Stimulated activated CD8-positive, alpha-beta memory T cell treated with anti-CD3 and anti-CD28 coated beads, Interleukin-15, amount 100 ng/mL, for 24 hours (primary cell): ENCODE measurements at regions not wholly inside any gene's neighbourhood (a gene's known extent, or its start where the extent isn't known, plus 50 kb on each side); places are given as distances from the start of the nearest gene placed in this dataset.
"Not testable (repeated sequence)": the region's sequence is repeated elsewhere in the genome, so short reads cannot be mapped to it uniquely, and the experiment has no call there.

Source experiments
- DNase-seq: peaks from one replicate; pipeline ENCODE4 v3.0.0-alpha.2; 2020; ENCODE audit warnings: low read depth

- no peak for DNase-seq
These were observed 83.9 kb upstream of the SLC39A10 start for GRCh38 chr2:195572895-195573683.

DNA sequence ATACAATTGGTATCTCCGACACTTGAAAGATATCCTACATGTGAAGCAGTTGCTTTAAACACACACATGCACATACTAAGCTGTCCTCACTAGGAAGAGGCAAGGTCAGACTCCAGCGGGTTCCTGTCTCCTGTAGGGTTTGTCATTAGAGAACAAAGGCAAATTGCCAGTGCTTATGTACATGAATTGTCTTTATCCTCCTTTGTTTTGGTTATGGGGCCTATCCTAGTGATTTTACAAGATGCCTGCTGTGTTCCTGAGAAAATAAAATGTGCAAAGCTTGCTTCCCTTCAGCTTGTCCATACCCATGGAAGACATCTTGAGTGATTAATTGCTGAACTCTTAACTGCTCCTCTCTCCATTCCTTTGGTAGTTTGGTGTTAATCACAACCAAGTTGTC lies 86.7 kb upstream of the SLC39A10 start:
- no peak for DNase-seq

DNA sequence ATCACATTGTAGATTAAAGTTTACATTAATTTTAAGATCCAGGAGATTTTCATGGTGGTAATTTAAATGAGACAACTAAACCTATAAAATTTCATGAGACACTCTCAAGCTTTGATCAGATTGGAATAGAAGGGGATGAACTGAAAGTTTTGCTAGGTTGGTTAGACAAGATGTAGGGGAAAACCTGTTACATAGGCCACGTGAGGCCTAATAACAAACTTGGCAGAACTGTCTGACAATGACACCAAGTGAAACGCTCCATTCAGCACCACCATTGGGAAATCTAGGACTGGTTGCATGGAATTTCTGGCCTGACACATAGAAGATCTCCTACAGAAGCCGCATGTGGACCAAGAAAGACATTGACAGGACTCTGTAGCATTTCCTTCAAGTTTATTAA lies 87.8 kb upstream of the SLC39A10 start:
- DNase-seq: no peak

GRCh38 chr2:195564625-195565135 lies 92.3 kb upstream of the SLC39A10 start:
- not testable (repeated sequence) for DNase-seq

DNA sequence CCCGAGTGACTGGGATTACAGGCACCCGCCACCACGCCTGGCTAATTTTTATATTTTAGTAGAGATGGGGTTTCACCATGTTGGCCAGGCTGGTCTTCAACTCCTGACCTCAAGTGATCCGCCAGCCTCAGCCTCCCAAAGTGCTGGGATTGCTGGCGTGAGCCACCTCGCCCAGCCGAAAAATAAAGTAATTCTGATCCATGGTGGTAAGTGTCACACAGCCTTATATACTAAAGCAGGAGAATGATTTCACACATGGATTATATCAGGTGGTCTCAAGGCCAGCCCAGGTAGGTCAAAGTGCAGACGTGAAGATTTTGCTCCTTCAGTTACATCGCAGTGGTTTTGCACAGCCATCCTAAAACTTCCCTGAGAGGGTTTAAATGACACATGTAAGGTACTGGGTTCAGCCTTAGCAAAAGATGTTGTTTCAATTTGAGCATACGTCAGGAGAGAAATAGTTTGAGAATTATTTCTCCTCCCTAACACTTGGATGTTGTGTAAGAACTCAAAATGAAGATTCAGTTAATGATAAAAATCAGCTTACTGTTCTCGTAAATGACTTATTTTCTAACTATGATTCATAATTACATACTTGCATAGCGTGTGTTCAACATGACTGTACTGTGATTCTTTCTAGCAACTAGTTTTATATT lies 93.0 kb upstream of the SLC39A10 start:
- no peak for DNase-seq

DNA sequence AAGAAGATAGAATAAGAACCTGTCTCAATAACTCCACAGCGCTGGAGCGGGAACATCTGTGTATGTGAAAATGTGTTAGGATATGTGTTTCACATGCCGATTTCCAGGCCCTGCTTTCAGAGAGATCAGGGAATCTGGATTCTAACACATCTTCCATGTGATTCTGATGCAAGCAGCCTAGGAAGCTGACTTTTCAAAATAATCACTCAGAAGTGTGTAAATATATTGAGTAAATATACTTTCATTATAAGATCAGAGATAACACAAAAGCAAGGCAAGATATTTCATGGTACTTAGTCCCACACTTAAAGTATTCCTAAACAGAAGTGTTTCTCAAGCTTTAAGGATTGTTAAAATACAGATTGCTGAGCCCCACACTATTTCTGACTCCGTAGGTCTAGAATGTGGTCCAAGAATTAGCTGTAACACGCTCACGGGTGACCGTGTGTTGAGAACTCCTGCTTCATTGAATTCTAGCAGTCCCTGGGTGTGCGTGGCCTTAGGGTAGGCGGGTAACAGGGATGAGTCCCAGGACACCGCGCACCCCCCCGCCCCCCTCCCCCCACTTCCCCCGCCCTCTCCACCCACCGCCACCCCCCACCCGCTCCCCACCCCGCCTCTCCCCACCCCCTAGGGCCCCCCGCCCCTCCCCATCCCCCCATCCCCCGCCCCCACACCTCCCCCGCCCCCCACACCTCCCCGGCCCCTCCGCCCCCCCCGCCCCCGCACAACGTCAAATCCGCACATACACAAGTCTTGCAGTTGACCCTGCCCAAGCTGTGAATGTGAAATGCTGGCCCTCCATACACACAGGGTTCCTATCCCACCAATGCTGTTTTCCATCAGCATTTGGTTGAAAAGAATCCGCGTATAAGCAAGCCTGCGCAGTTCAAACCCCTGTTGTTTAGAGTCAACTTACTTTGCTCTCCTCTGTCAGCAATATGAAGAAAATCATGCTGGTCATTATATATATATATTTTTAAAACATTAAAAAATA lies 94.2 kb upstream of the SLC39A10 start:
- DNase-seq: no peak

DNA sequence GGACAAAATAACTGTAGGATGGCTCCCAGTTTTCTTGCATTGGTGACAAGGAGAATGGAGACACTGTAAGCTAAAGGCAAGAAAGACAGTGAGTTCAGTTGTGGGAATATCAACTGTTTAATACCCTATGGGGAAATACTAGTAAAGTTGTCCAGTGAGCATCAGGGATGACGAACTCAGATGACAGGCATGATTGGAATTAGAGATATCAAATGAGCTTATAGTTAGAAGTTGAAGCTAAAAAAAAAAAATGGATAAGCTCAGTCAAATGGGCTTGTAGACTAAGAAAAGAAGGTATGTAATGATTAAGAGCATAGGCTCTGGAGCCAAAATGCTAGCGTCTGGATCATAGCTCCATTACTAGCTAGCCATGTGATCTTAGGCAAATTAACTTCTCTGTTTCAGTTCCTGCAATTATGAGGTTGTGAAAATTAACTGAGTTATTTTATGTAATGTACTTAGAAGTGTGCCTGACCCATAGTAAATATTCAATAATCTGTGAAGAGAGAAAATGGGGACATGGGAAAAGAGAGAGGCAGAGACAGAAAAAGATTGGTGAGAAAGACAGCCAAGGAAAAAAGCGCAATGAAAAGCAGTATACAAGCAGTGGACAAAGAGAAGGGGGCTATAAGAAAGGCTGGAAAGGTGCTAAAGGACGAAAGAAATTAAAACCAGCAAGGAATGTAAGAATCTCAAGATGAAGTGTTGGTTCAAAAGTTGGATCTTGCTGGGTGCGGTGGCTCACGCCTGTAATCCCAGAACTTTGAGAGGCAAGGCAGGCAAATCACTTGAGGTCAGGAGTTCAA lies 95.7 kb upstream of the SLC39A10 start:
- DNase-seq: no peak

DNA sequence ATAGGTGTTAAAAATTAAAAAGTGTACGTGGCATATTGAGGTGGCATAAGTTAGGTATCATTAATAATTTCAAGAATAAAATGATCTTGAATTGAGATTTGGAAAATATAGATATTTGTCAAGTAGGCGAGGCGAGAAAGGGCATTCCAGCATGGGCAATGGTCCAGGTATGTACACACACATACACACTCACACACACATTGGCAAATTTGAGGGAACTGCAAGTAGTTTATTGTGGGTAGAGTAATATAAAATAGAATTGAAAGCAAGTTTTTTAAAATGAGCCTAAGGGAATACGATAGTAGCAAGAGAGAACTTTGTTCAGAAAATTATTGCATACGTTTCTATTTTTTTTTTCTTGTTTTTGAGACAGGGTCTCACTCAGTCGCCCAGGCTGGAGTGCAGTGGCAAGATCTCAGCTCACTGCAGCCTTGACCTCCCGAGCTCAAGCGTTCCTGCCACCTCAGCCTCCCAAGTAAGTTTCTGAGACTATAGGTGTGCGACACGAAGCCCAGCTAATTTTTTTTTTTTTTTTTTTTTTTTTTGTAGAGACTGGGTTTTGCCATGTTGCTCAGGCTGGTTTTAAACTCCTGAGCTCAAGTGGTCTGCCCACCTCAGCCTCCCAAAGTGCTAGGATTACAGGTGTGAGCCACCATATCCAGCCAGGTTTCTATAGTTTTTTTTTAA lies 96.7 kb upstream of the SLC39A10 start:
- no peak for DNase-seq

DNA sequence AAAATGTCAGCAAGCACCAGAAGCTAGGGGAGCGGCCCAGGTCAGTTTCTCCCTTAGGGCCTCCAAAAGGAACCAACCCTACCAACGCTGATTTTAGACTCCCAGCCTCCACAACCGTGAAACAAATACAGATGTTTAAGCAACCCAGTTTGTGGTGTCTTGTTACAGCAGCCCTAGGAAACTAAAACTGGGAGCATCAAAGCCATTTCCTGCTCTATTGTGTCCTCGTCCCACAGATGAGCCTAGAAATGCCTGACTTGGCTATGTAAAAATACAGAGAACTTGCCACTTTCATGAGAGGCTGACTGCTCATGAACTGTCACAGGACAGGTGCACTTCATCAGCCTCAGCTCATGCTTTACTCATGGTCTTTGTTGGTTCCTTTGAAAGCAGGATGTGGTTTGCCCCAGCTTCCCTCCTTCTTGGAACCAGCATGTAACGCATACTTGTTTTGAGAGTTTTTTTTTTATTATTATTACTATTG lies 97.6 kb upstream of the SLC39A10 start:
- DNase-seq: no peak

DNA sequence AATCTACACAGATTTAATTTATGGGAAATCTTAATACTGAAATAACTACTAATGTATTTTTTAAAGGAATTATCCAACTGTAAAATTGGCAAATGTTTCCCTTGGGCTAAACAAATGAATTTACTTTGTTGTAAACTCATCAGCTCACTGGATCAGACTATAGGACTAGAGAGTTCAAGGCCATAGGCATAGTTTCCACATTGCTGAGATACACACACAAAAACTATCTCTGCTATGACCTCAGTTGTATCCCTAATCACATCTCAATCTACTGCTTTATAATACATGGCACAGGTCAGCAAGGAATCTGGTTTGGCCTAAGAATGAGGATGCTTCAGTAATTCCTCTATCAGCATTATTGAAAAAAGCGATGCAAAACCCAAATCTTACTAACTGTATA lies 101.1 kb upstream of the SLC39A10 start:
- DNase-seq: no peak

- no peak for DNase-seq
These were observed 104.4 kb upstream of the SLC39A10 start for GRCh38 chr2:195552581-195552980.

- DNase-seq: no peak
These were observed 108.7 kb upstream of the SLC39A10 start for GRCh38 chr2:195548198-195548940.

GRCh38 chr2:195547268-195547840 lies 109.7 kb upstream of the SLC39A10 start:
- not testable (repeated sequence) for DNase-seq

DNA sequence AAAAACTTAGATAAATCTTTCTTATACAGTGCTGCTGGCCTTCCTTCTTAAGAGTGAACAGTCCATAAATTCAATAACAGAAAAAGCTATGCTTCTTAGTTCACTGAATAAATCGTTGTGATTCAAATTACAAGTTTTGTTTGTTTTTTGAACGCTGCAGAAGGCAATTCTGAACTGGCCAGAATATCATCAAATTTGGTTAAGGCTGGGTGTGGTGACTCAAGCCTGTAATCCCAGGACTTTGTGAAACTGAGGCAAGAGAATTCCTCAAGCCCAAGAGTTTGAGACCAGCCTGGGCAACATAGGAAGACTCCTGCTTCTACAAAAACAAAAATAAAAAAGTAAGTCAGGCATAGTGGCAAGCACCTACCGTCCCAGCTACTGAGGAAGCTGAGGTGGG lies 111.2 kb upstream of the SLC39A10 start:
- DNase-seq: no peak

- no peak for DNase-seq
These were observed 112.8 kb upstream of the SLC39A10 start for GRCh38 chr2:195543902-195544894.

GRCh38 chr2:195543063-195543462 lies 114.0 kb upstream of the SLC39A10 start:
- DNase-seq: no peak

GRCh38 chr2:195542067-195542466 lies 115.0 kb upstream of the SLC39A10 start:
- DNase-seq: no peak

GRCh38 chr2:195538937-195539336 lies 118.1 kb upstream of the SLC39A10 start:
- DNase-seq: no peak
